Liver (tissue), 3 donors: ENCODE measurements at regions not wholly inside any gene's neighbourhood (a gene's known extent, or its start where the extent isn't known, plus 50 kb on each side); places are given as distances from the start of the nearest gene placed in this dataset.

Source experiments
- ATF3 ChIP-seq: IDR thresholded peaks from 2 replicates; pipeline ENCODE4 v1.6.1; 2016; ENCODE audit warnings: antibody characterized with exemption
- FOXA1 ChIP-seq: IDR thresholded peaks from 2 replicates; pipeline ENCODE4 v1.6.1; 2016; ENCODE audit warnings: antibody characterized with exemption
- HNF4A ChIP-seq, 2 donors: conservative IDR thresholded peaks; 2 replicates each; pipeline ENCODE4 v1.6.1; 2016; ENCODE audit warnings: antibody characterized with exemption in 2 of 2, mild to moderate bottlenecking in 2 of 2
- HNF4G ChIP-seq: IDR thresholded peaks from 2 replicates; pipeline ENCODE4 v1.6.1; 2016; ENCODE audit warnings: antibody characterized with exemption
- RAD21 ChIP-seq, 2 donors: IDR thresholded peaks; 2 replicates each; pipeline ENCODE4 v1.6.1; 2016; ENCODE audit warnings: antibody characterized with exemption in 2 of 2, mild to moderate bottlenecking in 2 of 2
- REST ChIP-seq: IDR thresholded peaks from 2 replicates; pipeline ENCODE4 v1.6.1; 2016; ENCODE audit warnings: antibody characterized with exemption, mild to moderate bottlenecking
- RXRA ChIP-seq, 2 donors: IDR thresholded peaks; 2 replicates each; pipeline ENCODE4 v1.6.1; 2017 to 2018; ENCODE audit warnings: antibody characterized with exemption in 2 of 2, mild to moderate bottlenecking in 1 of 2
- SP1 ChIP-seq: IDR thresholded peaks from 2 replicates; pipeline ENCODE4 v1.6.1; 2018; ENCODE audit warnings: antibody characterized with exemption, mild to moderate bottlenecking
- TAF1 ChIP-seq: conservative IDR thresholded peaks from 2 replicates; pipeline ENCODE4 v1.6.1; 2016; ENCODE audit warnings: antibody characterized with exemption, mild to moderate bottlenecking
- YY1 ChIP-seq: IDR thresholded peaks from 2 replicates; pipeline ENCODE4 v1.6.1; 2016; ENCODE audit warnings: antibody characterized with exemption, mild to moderate bottlenecking
- TF ChIP-seq, protein P1 (sequence below): fragments of 150-350 bp; IDR thresholded peaks from 2 replicates; pipeline ENCODE4 v1.5.1; 2017; ENCODE audit warnings: improper control_type of control experiment, low read depth, low read length; ENCODE audit not compliant: missing input control
- donor health status: healthy.
- donor health status: healthy.

GRCh38 chr17:73717690-73718089 is 73.4 kb upstream of the SDK2 start:
- no peak for TF ChIP-seq ATF3
- TF ChIP-seq, protein P1, sequence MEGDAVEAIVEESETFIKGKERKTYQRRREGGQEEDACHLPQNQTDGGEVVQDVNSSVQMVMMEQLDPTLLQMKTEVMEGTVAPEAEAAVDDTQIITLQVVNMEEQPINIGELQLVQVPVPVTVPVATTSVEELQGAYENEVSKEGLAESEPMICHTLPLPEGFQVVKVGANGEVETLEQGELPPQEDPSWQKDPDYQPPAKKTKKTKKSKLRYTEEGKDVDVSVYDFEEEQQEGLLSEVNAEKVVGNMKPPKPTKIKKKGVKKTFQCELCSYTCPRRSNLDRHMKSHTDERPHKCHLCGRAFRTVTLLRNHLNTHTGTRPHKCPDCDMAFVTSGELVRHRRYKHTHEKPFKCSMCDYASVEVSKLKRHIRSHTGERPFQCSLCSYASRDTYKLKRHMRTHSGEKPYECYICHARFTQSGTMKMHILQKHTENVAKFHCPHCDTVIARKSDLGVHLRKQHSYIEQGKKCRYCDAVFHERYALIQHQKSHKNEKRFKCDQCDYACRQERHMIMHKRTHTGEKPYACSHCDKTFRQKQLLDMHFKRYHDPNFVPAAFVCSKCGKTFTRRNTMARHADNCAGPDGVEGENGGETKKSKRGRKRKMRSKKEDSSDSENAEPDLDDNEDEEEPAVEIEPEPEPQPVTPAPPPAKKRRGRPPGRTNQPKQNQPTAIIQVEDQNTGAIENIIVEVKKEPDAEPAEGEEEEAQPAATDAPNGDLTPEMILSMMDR, result no peak
- TF ChIP-seq TAF1, result no peak
- TF ChIP-seq SP1, result no peak
- no peak for TF ChIP-seq RXRA (IDR thresholded peaks at IDR 0.05)
- no peak for TF ChIP-seq YY1
- TF ChIP-seq FOXA1, result no peak
- TF ChIP-seq HNF4G, result no peak
- TF ChIP-seq RAD21 (IDR thresholded peaks at IDR 0.05), result no peak
- no peak for TF ChIP-seq HNF4A (conservative IDR thresholded peaks at IDR 0.05)
- TF ChIP-seq REST, result no peak
